ENCODE measurements at regions not wholly inside any gene's neighbourhood (a gene's known extent, or its start where the extent isn't known, plus 50 kb on each side); places are given as distances from the start of the nearest gene placed in this dataset.

DNA sequence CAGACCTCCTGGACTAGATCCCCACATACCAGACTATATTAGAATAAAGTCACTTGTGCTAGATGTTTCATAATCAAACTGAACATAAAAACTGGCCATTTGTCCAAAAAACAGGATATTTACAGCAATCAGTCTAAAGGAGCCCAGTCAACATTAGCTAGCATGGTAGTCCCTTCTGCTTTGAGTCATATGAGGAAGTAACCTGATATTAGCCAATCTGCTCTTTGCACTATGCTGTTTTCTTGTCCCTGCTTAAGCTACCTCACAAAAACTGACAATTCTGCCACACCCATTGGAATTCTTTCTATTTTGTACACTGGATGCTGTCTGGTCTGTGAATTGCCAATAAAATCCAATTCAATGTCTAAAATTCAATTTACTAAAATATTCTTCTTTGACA is 1824.2 kb downstream of the OLFM4 start:
- TF ChIP-seq EZH2phosphoT487 (IDR thresholded peaks at IDR 0.05; ENCODE audit: low read depth, severe bottlenecking, unreplicated experiment): no peak
- TF ChIP-seq, protein P1, sequence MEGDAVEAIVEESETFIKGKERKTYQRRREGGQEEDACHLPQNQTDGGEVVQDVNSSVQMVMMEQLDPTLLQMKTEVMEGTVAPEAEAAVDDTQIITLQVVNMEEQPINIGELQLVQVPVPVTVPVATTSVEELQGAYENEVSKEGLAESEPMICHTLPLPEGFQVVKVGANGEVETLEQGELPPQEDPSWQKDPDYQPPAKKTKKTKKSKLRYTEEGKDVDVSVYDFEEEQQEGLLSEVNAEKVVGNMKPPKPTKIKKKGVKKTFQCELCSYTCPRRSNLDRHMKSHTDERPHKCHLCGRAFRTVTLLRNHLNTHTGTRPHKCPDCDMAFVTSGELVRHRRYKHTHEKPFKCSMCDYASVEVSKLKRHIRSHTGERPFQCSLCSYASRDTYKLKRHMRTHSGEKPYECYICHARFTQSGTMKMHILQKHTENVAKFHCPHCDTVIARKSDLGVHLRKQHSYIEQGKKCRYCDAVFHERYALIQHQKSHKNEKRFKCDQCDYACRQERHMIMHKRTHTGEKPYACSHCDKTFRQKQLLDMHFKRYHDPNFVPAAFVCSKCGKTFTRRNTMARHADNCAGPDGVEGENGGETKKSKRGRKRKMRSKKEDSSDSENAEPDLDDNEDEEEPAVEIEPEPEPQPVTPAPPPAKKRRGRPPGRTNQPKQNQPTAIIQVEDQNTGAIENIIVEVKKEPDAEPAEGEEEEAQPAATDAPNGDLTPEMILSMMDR (IDR thresholded peaks at IDR 0.05; ENCODE audit: poor library complexity): no peak

All from hepatocyte (in vitro differentiated cells).